HUDEP-2 (cell line): ENCODE measurements at regions not wholly inside any gene's neighbourhood (a gene's known extent, or its start where the extent isn't known, plus 50 kb on each side); places are given as distances from the start of the nearest gene placed in this dataset.

ENCODE experiments used
- DNase-seq, 76 experiments: peaks; one replicate each; lab custom pipeline; 2025; ENCODE audit not compliant: unreplicated experiment in 76 of 76; lab: John Stamatoyannopoulos, UW

GRCh38 chr16:79918916-79919315, 318.4 kb upstream of the MAF start:
- no peak for DNase-seq

DNA sequence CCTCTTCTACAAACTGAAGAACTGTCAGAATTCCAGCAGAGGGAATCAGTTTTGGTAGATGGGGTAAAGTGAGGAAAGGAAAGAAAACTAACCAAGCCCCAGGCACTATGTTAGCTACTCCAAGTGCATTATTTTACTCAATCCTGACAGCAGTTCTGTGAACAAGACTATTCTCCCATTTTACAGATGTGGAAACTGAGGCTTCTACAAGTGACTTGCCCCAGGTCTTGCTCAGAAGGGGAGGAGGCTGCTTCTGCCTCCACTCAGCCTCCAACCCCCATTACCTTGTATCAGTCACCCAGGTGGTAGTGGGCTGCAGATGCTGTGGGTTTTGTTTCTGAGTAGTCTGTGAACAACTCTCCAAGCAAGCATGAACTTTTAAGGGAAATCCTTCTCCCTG, 315.2 kb upstream of the MAF start:
- no peak for DNase-seq

DNA sequence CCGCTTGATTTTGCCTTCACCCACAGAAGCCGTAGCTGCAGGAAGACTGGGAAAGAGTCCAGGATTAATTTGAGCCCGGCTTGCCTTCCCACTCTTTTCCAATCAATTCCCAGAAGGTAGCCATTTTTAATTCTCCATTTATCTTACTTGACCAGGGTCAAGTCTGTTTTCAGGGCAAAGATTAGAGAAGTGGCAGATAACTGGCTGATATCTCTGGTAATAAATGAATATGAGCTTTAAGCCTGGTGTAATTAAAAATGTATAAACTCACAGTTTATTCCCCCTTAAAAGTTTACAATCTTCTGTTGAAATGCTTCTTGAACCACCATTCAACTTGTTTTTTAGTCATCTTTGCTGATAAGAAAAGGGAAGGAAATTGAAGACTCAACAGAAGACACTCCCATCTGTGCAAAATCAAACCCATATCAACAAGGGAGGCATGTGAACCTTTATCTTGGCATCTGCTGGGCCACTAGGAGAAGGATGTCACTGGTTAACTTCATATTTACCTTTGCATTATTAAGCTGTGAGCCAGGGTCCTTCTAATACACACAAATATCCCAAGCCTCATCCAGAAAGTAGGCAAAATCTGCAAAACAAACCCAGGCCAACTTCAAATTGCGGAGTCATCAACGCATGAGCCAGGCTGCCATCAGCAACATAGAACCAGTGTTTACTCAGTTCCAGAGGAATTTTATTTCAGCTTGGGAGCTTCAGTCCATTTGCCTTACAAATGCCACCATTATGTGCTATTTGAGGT, 314.6 kb upstream of the MAF start:
- no peak for DNase-seq

- DNase-seq = no peak
Observed at GRCh38 chr16:79912592-79913310, 312.2 kb upstream of the MAF start.

DNA sequence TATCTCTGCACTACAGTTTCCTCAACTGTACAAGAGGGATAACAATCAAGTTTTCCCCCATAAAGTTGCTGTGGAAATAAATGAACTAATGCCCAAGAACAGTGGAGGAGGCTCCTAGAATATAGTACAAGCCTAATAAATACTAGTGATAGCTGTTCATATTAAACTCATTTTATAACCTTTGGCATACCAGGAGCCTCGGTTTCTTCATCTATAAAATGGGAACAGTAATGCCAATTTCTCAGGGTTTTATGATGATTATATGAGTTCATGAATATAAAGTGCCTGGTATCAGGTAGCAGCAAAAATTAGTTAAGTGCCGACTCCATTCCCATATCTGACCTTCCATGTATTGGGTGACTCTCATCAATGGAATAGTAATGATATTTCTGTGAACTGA, 311.1 kb upstream of the MAF start:
- no peak for DNase-seq

- no peak for DNase-seq
Observed at GRCh38 chr16:79909571-79909970, 309.0 kb upstream of the MAF start.

- no peak for DNase-seq
Observed at GRCh38 chr16:79903471-79903870, 302.9 kb upstream of the MAF start.

- DNase-seq = no peak
Observed at GRCh38 chr16:79902351-79902750, 301.8 kb upstream of the MAF start.

DNA sequence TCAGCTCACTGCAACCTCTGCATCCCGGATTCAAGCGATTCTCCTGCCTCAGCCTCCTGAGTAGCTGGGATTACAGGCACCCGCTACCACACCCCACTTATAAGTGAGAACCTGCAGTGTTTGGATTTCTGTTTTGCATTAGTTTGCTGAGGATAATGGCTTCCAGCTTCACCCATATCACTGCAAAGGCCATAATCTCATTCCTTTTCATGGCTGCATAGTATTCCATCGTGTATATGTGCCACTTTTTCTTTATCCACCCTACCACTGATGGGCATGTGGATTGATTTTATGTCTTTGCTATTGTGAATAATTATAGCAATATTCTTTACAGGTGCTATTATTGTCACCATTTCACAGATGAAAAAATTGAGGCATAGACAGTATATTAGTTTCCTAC, 301.0 kb upstream of the MAF start:
- no peak for DNase-seq

GRCh38 chr16:79899716-79900115, 299.2 kb upstream of the MAF start:
- no peak for DNase-seq

DNA sequence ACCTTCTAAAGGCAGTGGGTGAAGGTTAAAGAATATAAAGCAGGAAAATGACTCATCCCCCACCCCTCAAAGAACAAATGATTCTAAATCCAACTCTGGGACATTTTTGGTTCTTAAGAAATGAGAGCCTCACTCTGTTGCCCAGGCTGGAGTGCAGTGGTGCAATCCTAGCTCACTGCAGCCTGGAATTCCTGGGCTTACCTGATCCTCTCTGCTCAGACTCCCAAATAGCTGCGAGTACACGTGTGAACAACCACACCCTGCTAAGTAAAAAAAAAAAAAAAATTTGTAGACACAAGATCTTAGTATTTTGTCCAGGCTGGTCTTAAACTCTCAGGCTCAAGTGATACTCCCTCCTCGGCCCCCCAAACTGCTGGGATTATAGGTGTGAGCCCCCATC, 298.8 kb upstream of the MAF start:
- DNase-seq = no peak

DNA sequence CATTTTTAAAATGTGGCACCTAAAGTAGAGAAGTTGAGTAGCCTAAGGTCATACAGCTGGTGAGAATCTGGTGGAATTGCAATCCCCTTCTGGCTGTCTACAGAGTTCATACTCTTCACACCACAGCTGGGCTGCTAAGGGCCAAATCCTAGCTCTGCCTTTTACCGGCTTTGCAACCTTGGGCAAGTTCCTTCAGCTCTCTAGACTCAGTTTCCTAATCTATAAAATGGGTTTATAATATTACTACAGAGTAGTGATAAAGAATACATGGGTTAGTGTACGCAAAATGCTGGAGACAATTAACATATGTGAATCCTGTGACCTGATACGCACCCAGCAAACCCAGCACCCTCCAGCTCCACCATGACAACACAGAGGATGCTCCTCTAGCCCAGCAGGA, 298.2 kb upstream of the MAF start:
- no peak for DNase-seq

DNA sequence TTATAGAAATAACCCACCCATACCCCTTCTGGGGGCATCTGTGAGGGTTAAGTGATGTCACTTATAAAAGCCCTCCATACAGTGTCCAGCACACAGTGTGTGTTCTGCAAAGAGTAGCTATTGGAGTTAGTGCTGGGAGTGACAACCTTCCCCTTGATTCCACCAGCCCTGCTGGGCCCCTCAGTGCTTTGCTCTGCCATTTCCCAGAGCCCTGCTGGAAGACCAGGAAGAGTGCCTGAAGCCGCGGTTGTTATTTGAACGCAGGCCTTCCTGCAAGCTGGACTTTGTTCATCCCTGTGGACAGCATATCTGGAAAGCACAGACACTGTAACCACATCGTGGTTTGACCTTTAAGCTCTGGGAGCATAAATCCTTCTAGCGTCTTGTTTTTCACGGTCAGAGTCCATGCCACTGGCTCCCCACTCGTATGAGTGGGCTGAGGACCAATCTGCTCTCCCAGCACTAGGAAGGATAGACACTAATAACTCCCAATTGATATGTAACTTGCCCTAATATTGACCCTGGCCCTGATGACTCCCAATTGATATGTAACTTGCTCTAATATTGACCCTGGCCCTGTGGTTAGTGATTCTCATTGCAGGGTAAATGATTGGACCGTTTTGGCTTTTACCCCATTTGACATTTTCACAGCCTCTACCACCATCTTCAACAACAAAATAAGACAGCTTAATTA, 297.1 kb upstream of the MAF start:
- DNase-seq = no peak

- DNase-seq = no peak
Observed at GRCh38 chr16:79897104-79897452, 296.5 kb upstream of the MAF start.

GRCh38 chr16:79895917-79896203, 295.3 kb upstream of the MAF start:
- no peak for DNase-seq

- DNase-seq = no peak
Observed at GRCh38 chr16:79895053-79895916, 294.7 kb upstream of the MAF start.

- no peak for DNase-seq
Observed at GRCh38 chr16:79893445-79893844, 292.9 kb upstream of the MAF start.

- DNase-seq = no peak
Observed at GRCh38 chr16:79892278-79892677, 291.7 kb upstream of the MAF start.

DNA sequence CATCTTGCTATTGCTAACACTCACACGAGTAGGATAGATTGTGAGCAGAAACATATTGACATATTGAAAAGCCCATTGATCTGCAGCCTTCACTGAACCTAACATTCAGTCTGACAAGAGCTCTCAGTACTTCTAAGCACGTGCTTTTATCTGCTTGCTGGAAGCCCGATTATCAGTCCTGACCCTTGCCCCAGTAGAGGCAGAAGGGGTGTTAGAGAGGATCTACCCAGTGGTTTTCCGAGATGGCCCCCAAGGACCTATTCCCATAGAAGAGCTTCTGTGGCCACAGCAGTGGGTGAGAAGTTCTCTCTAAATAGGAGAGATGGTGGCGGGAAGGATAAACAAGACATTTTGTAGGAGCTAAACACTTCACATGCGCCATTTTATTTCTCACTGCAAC, 290.9 kb upstream of the MAF start:
- DNase-seq = no peak

GRCh38 chr16:79887541-79888540, 287.3 kb upstream of the MAF start:
- DNase-seq = no peak
